ENCODE measurements at regions not wholly inside any gene's neighbourhood (a gene's known extent, or its start where the extent isn't known, plus 50 kb on each side); places are given as distances from the start of the nearest gene placed in this dataset.
"Not testable (repeated sequence)": the region's sequence is repeated elsewhere in the genome, so short reads cannot be mapped to it uniquely, and the experiment has no call there.

- Histone ChIP-seq H3K4me1 (peaks cover 23% of the 10 kb centered on the region), H3K4me3 (no peak overlapping the region), H3K36me3 (replicated peaks in 1 of 2; ENCODE audit: insufficient read depth in 1 of 2, low read depth in 2 of 2) (no peaks in the 10 kb centered on the region), H3K9me3 (no peaks in the 10 kb centered on the region), H3K27ac (no peak overlapping the region), H3K27me3 (no peaks in the 10 kb centered on the region)
- TF ChIP-seq POLR2A (IDR thresholded peaks at IDR 0.05) (no peak), CTCF (IDR thresholded peaks at IDR 0.05) (no peak)
- ATAC-seq = no peak
- intact Hi-C loops (cut with DNase I) = no loop called here
- DNase-seq = no peak
Observed at GRCh38 chr1:168490306-168490705, 53.5 kb downstream of the XCL2 start.

GRCh38 chr1:168488138-168488537 is 55.7 kb downstream of the XCL2 start:
- TF ChIP-seq POLR2A (IDR thresholded peaks at IDR 0.05) (no peak), CTCF (IDR thresholded peaks at IDR 0.05) (no peak)
- Histone ChIP-seq H3K27ac (no peak overlapping the region), H3K4me1 (peaks cover 24% of the 10 kb centered on the region), H3K9me3 (no peaks in the 10 kb centered on the region), H3K36me3 (replicated peaks in 1 of 2; ENCODE audit: insufficient read depth in 1 of 2, low read depth in 2 of 2) (no peaks in the 10 kb centered on the region), H3K27me3 (no peaks in the 10 kb centered on the region), H3K4me3 (no peak overlapping the region)
- DNase-seq = peak; percentile 31 to 61 (median 50)
- peak; percentile 45 for ATAC-seq
- intact Hi-C loops (cut with DNase I) = no loop called here
- WGBS, 2 donors = 13 to 29% methylated on average over 1 of the region's 1 CpG

- H3K27me3 ChIP-seq; H3K9me3 ChIP-seq; H3K27ac ChIP-seq; intact Hi-C loops (cut with DNase I); H3K36me3 ChIP-seq (replicated peaks in 1 of 2; ENCODE audit: insufficient read depth in 1 of 2, low read depth in 2 of 2); H3K4me3 ChIP-seq; ATAC-seq; DNase-seq: not testable (repeated sequence)
- H3K4me1 ChIP-seq = peaks cover 32% of the 10 kb centered on the region
- WGBS, 2 donors = 96 to 100% methylated on average over 1 of the region's 1 CpG
Observed at GRCh38 chr1:168486820-168487219, 57.0 kb downstream of the XCL2 start.

GRCh38 chr1:168485048-168485447 is 58.7 kb downstream of the XCL2 start:
- H3K4me1 ChIP-seq = peaks cover 38% of the 10 kb centered on the region
- WGBS, 2 donors = 49 to 73% methylated on average over 3 to 5 of the region's 5 CpGs

GRCh38 chr1:168484083-168484482 is 59.7 kb downstream of the XCL2 start:
- Histone ChIP-seq H3K9me3 (no peaks in the 10 kb centered on the region), H3K27me3 (no peaks in the 10 kb centered on the region), H3K4me1 (peaks cover 38% of the 10 kb centered on the region), H3K4me3 (no peak overlapping the region), H3K27ac (peak overlapping the region in 2 of 4 donors; percentile 63 to 66), H3K36me3 (replicated peaks in 1 of 2; ENCODE audit: insufficient read depth in 1 of 2, low read depth in 2 of 2) (no peaks in the 10 kb centered on the region)
- no peak for ATAC-seq
- intact Hi-C loops (cut with DNase I) = no loop called here
- TF ChIP-seq CTCF (IDR thresholded peaks at IDR 0.05) (no peak), POLR2A (IDR thresholded peaks at IDR 0.05) (no peak)
- no peak for DNase-seq

More at GRCh38 chr1:168485048-168485447, 58.7 kb downstream of the XCL2 start:
- intact Hi-C loops (cut with DNase I) = no loop called here
- H3K4me3 ChIP-seq = no peak overlapping the region
- DNase-seq = peak in 1 of 4 donors; percentile 34
- no peak for TF ChIP-seq CTCF (IDR thresholded peaks at IDR 0.05)
- TF ChIP-seq POLR2A (IDR thresholded peaks at IDR 0.05) = no peak
- no peaks in the 10 kb centered on the region for H3K27me3 ChIP-seq
- no peaks in the 10 kb centered on the region for H3K9me3 ChIP-seq
- ATAC-seq = no peak
- no peaks in the 10 kb centered on the region for H3K36me3 ChIP-seq (replicated peaks in 1 of 2; ENCODE audit: insufficient read depth in 1 of 2, low read depth in 2 of 2)
- no peak overlapping the region for H3K27ac ChIP-seq
